HFFc6 (cell line): ENCODE measurements at regions not wholly inside any gene's neighbourhood (a gene's known extent, or its start where the extent isn't known, plus 50 kb on each side); places are given as distances from the start of the nearest gene placed in this dataset.

ENCODE experiments used
- DNase-seq: peaks from one replicate; pipeline ENCODE4 v3.0.0-alpha.2; 2018
- H3K27ac Mint-ChIP-seq: 2 replicates; pipeline ENCODE4 v1.8.0; 2020; ENCODE audit warnings: mild to moderate bottlenecking, mixed read lengths
- H3K27me3 Mint-ChIP-seq: 2 replicates; pipeline ENCODE4 v1.8.0; 2021; ENCODE audit warnings: mild to moderate bottlenecking, moderate library complexity, mixed read lengths; ENCODE audit not compliant: insufficient read depth
- H3K36me3 Mint-ChIP-seq: 2 replicates; pipeline ENCODE4 v1.8.0; 2021; ENCODE audit warnings: low read depth, mixed read lengths
- H3K4me1 Mint-ChIP-seq: 2 replicates; pipeline ENCODE4 v1.8.0; 2020; ENCODE audit warnings: low read depth, mixed read lengths
- H3K4me3 Mint-ChIP-seq: 2 replicates; pipeline ENCODE4 v1.8.0; 2020; ENCODE audit warnings: mild to moderate bottlenecking, moderate library complexity, mixed read lengths
- H3K9me3 Mint-ChIP-seq: 2 replicates; pipeline ENCODE4 v1.8.0; 2020; ENCODE audit warnings: mild to moderate bottlenecking, mixed read lengths
- CTCF ChIP-seq: fragments of 200-600 bp; sonication (generic); IDR thresholded peaks from 2 replicates; pipeline ENCODE4 v1.5.0; 2021; ENCODE audit warnings: antibody characterized with exemption, mild to moderate bottlenecking

DNA sequence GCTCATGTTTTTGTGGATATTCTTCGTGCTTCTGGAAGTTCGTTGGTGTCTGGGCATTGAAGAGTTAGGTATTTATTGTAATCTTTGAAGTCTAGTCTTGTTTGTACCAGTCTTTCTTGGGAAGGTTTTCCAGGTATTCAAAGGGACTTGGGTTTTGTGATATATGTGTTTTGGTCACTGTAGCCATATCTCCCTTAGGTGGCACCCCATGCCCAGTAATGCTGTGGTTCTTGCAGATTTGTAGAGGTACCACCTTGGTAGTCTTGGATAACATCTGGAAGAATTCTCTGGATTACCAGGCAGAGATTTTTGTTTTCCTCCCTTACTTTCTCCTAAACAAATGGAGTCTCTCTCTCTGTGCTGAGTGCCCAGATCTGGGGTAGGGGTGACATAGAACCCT lies 184.1 kb downstream of the TEX13C start:
- H3K4me1 Mint-ChIP-seq, result no peaks in the 10 kb centered on the region
- H3K27me3 Mint-ChIP-seq, result no peaks in the 10 kb centered on the region
- no peak for DNase-seq
- H3K9me3 Mint-ChIP-seq, result peaks cover 19% of the 10 kb centered on the region
- no peak overlapping the region for H3K27ac Mint-ChIP-seq
- no peak for TF ChIP-seq CTCF
- no peak overlapping the region for H3K4me3 Mint-ChIP-seq
- no peaks in the 10 kb centered on the region for H3K36me3 Mint-ChIP-seq

DNA sequence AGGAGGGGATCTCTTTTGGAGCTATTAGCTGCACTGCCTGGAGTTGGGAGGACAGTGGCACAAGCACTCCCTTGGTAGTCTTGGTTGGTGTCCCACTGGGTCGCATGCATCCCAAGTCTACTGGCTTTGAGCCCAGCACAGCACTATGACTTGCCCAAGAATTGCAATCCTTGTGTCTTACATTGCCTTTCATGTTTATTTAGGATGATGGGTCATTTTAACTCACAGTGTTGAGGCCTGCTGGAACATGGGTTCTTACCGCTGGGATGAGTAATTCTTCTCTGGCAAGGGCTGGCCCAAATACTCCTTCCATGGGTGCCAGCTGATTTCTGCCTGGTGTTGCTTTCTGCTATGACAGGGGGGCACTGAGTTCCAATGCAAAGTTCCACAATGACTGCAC lies 185.5 kb downstream of the TEX13C start:
- Mint-ChIP-seq H3K9me3 (peaks cover 19% of the 10 kb centered on the region), H3K27me3 (no peaks in the 10 kb centered on the region), H3K27ac (no peak overlapping the region), H3K36me3 (no peaks in the 10 kb centered on the region), H3K4me1 (no peaks in the 10 kb centered on the region), H3K4me3 (no peak overlapping the region)
- no peak for TF ChIP-seq CTCF
- no peak for DNase-seq

GRCh38 chrX:125507119-125507518 lies 187.4 kb downstream of the TEX13C start:
- Mint-ChIP-seq H3K27ac (no peak overlapping the region), H3K4me3 (no peak overlapping the region), H3K9me3 (peaks cover 16% of the 10 kb centered on the region), H3K27me3 (no peaks in the 10 kb centered on the region), H3K36me3 (no peaks in the 10 kb centered on the region), H3K4me1 (no peaks in the 10 kb centered on the region)
- no peak for DNase-seq
- no peak for TF ChIP-seq CTCF

- Mint-ChIP-seq H3K9me3 (peaks cover 6% of the 10 kb centered on the region), H3K4me1 (no peaks in the 10 kb centered on the region), H3K4me3 (no peak overlapping the region), H3K27me3 (no peaks in the 10 kb centered on the region), H3K36me3 (no peaks in the 10 kb centered on the region), H3K27ac (no peak overlapping the region)
- no peak for DNase-seq
- no peak for TF ChIP-seq CTCF
Measured at GRCh38 chrX:125520029-125520428, 200.4 kb downstream of the TEX13C start.

DNA sequence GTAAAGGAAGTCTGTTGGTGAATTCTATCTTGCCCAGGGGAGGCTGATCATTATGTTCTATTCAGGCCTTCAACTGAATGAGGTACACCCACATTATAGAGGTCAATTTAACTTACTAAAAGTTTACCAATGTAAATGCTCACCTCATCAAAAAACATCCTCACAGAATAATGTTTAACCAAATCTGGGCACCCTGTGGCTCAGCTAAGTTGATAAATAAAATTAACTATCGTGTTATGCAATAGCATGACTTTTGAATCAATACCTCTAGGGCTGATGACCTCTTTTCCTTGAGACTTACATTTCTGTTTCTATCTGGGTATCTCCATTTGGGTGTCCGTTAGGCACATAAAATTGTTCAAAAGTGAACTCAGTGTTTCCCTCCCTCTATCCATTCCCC lies 203.1 kb downstream of the TEX13C start:
- Mint-ChIP-seq H3K9me3 (peaks cover 14% of the 10 kb centered on the region; the same call in 1 of the 2 replicates), H3K27me3 (no peaks in the 10 kb centered on the region), H3K36me3 (no peaks in the 10 kb centered on the region), H3K27ac (no peak overlapping the region), H3K4me1 (no peaks in the 10 kb centered on the region), H3K4me3 (no peak overlapping the region)
- no peak for TF ChIP-seq CTCF
- DNase-seq, result no peak
